DND-41 (cell line): ENCODE measurements at regions not wholly inside any gene's neighbourhood (a gene's known extent, or its start where the extent isn't known, plus 50 kb on each side); places are given as distances from the start of the nearest gene placed in this dataset.

Experiments
- ATAC-seq: fragments of 200-7000 bp; cut with Tn5 transposase; 3 replicates; pipeline ENCODE4 v1.9.1; 2021; ENCODE audit warnings: low read depth; ENCODE audit not compliant: insufficient read depth
- DNase-seq: peaks from one replicate; pipeline ENCODE4 v3.0.0-alpha.2; 2020
- H2AFZ ChIP-seq: 2 replicates; pipeline ENCODE4 v1.6.0; 2012; ENCODE audit warnings: low read depth, low read length
- H3K27ac ChIP-seq: 2 replicates; pipeline ENCODE4 v1.5.1; 2012; ENCODE audit warnings: low read length, inconsistent platforms
- H3K27me3 ChIP-seq: fragments of 200-600 bp; sonication (generic); 2 replicates; pipeline ENCODE4 v1.6.0; 2012; ENCODE audit warnings: low read length, mild to moderate bottlenecking, inconsistent platforms; ENCODE audit not compliant: insufficient read depth, poor library complexity
- H3K36me3 ChIP-seq: 2 replicates; pipeline ENCODE4 v1.5.1; 2012; ENCODE audit warnings: low read length, inconsistent platforms; ENCODE audit not compliant: insufficient read depth
- H3K4me1 ChIP-seq: 2 replicates; pipeline ENCODE4 v1.5.1; 2012; ENCODE audit warnings: mild to moderate bottlenecking, low read length; ENCODE audit not compliant: insufficient read depth
- H3K4me2 ChIP-seq: 2 replicates; pipeline ENCODE4 v1.6.0; 2012; ENCODE audit warnings: mild to moderate bottlenecking, moderate library complexity, low read length, inconsistent platforms; ENCODE audit not compliant: insufficient read depth
- H3K4me3 ChIP-seq, 2 experiments: fragments of 200-600 bp in 1 of 2; shearing (Covaris generic) in 1 of 2; 2 replicates each; pipeline ENCODE4 v1.5.1; 2012 to 2016; ENCODE audit warnings: inconsistent platforms in 2 of 2, low read length in 2 of 2, mild to moderate bottlenecking in 2 of 2, low read depth in 1 of 2, moderate library complexity in 1 of 2
- H3K79me2 ChIP-seq: 2 replicates; pipeline ENCODE4 v1.6.0; 2012; ENCODE audit warnings: low read length, inconsistent platforms; ENCODE audit not compliant: insufficient read depth
- H3K9ac ChIP-seq: 2 replicates; pipeline ENCODE4 v1.6.0; 2012; ENCODE audit warnings: low read depth, mild to moderate bottlenecking, inconsistent platforms, low read length, moderate library complexity
- H3K9me3 ChIP-seq: 2 replicates; pipeline ENCODE4 v1.5.1; 2012; ENCODE audit warnings: low read length, moderate library complexity, mild to moderate bottlenecking, inconsistent platforms; ENCODE audit not compliant: insufficient read depth, severe bottlenecking
- H4K20me1 ChIP-seq: 2 replicates; pipeline ENCODE4 v1.6.0; 2012; ENCODE audit warnings: low read length; ENCODE audit not compliant: insufficient read depth
- CTCF ChIP-seq: IDR thresholded peaks from 2 replicates; pipeline ENCODE4 v1.5.1; 2012; ENCODE audit warnings: borderline replicate concordance, low read length, moderate library complexity, mild to moderate bottlenecking; ENCODE audit not compliant: poor library complexity, severe bottlenecking; ENCODE audit errors: extremely low read depth
- EZH2 ChIP-seq: IDR thresholded peaks from 3 replicates; pipeline ENCODE4 v1.6.1; 2012; ENCODE audit warnings: borderline replicate concordance, low read depth, mild to moderate bottlenecking, moderate library complexity, low read length, inconsistent platforms; ENCODE audit not compliant: severe bottlenecking

GRCh38 chrX:95884186-95884585 is 800.5 kb upstream of the DIAPH2 start:
- ATAC-seq (no peak), DNase-seq (no peak)
- no peak overlapping the region for H3K4me3 ChIP-seq
- no peaks in the 10 kb centered on the region for H4K20me1 ChIP-seq
- H2AFZ ChIP-seq, result no peak overlapping the region
- no peak overlapping the region for H3K27ac ChIP-seq
- H3K4me1 ChIP-seq, result no peaks in the 10 kb centered on the region
- TF ChIP-seq EZH2 (no peak), CTCF (no peak)
- H3K4me2 ChIP-seq, result no peak overlapping the region
- H3K36me3 ChIP-seq, result no peaks in the 10 kb centered on the region
- H3K9me3 ChIP-seq, result no peaks in the 10 kb centered on the region
- H3K27me3 ChIP-seq, result no peaks in the 10 kb centered on the region
- no peaks in the 10 kb centered on the region for H3K79me2 ChIP-seq
- H3K9ac ChIP-seq, result no peak overlapping the region

- Histone ChIP-seq H3K9ac (no peak overlapping the region), H3K4me1 (no peaks in the 10 kb centered on the region), H3K27me3 (no peaks in the 10 kb centered on the region), H3K27ac (no peak overlapping the region), H3K4me2 (no peak overlapping the region), H3K4me3 (no peak overlapping the region), H3K9me3 (no peaks in the 10 kb centered on the region), H3K79me2 (no peaks in the 10 kb centered on the region), H4K20me1 (no peaks in the 10 kb centered on the region), H3K36me3 (no peaks in the 10 kb centered on the region), H2AFZ (no peak overlapping the region)
- ATAC-seq (no peak), DNase-seq (no peak)
- TF ChIP-seq EZH2, result no peak
- TF ChIP-seq CTCF, result no peak
Measured at GRCh38 chrX:95885074-95885473, 799.6 kb upstream of the DIAPH2 start.

GRCh38 chrX:95889279-95889678 is 795.4 kb upstream of the DIAPH2 start:
- no peak overlapping the region for H3K9ac ChIP-seq
- ATAC-seq (no peak), DNase-seq (no peak)
- no peak overlapping the region for H3K27ac ChIP-seq
- no peaks in the 10 kb centered on the region for H3K79me2 ChIP-seq
- H3K27me3 ChIP-seq, result no peaks in the 10 kb centered on the region
- no peaks in the 10 kb centered on the region for H3K36me3 ChIP-seq
- no peak overlapping the region for H2AFZ ChIP-seq
- no peak overlapping the region for H3K4me3 ChIP-seq
- no peaks in the 10 kb centered on the region for H4K20me1 ChIP-seq
- no peaks in the 10 kb centered on the region for H3K9me3 ChIP-seq
- TF ChIP-seq EZH2 (no peak), CTCF (no peak)
- no peak overlapping the region for H3K4me2 ChIP-seq
- H3K4me1 ChIP-seq, result no peaks in the 10 kb centered on the region

GRCh38 chrX:95893636-95894035 is 791.0 kb upstream of the DIAPH2 start:
- Histone ChIP-seq H3K9me3 (no peaks in the 10 kb centered on the region), H3K79me2 (no peaks in the 10 kb centered on the region), H3K4me3 (no peak overlapping the region), H3K4me1 (no peaks in the 10 kb centered on the region), H3K4me2 (no peak overlapping the region), H4K20me1 (no peaks in the 10 kb centered on the region), H3K9ac (no peak overlapping the region), H2AFZ (no peak overlapping the region), H3K27me3 (no peaks in the 10 kb centered on the region), H3K36me3 (no peaks in the 10 kb centered on the region), H3K27ac (no peak overlapping the region)
- TF ChIP-seq CTCF (no peak), EZH2 (no peak)
- ATAC-seq, result no peak
- no peak for DNase-seq
